HCT116 (cell line): ENCODE measurements at regions not wholly inside any gene's neighbourhood (a gene's known extent, or its start where the extent isn't known, plus 50 kb on each side); places are given as distances from the start of the nearest gene placed in this dataset.

Experiments
- ATF3 ChIP-seq: IDR thresholded peaks from 2 replicates; pipeline ENCODE4 v1.6.1; 2012
- CEBPB ChIP-seq: IDR thresholded peaks from 2 replicates; pipeline ENCODE4 v1.6.1; 2012; ENCODE audit warnings: low read depth
- CTCF ChIP-seq, 3 experiments: fragments of 200-600 bp in 1 of 3; sonication (generic) in 1 of 3; IDR thresholded peaks in 2 of 3; conservative IDR thresholded peaks in 1 of 3; 2 replicates each; pipeline ENCODE4 v1.5.1; 2012 to 2017; ENCODE audit warnings: low read depth in 2 of 3, low read length in 2 of 3, antibody characterized with exemption in 1 of 3, borderline replicate concordance in 1 of 3, control low read depth in 1 of 3, mild to moderate bottlenecking in 1 of 3, mixed read lengths in 1 of 3, mixed run types in 1 of 3, moderate library complexity in 1 of 3; ENCODE audit not compliant: insufficient read depth in 1 of 3
- EGR1 ChIP-seq: IDR thresholded peaks from 2 replicates; pipeline ENCODE4 v1.6.1; 2012; ENCODE audit warnings: low read depth
- EZH2 ChIP-seq: fragments of 200-600 bp; sonication (generic); IDR thresholded peaks from 2 replicates; pipeline ENCODE4 v1.6.1; 2017; ENCODE audit warnings: antibody characterized with exemption, mixed run types
- POLR2A ChIP-seq: IDR thresholded peaks from 2 replicates; pipeline ENCODE4 v1.7.0; 2011; ENCODE audit warnings: borderline replicate concordance; ENCODE audit not compliant: insufficient read depth, insufficient read length; ENCODE audit errors: extremely low read depth
- ZFX ChIP-seq: fragments of 450-650 bp; IDR thresholded peaks from 2 replicates; pipeline ENCODE4 v1.6.1; 2017
- TF ChIP-seq, protein P1 (sequence below): IDR thresholded peaks from 2 replicates; pipeline ENCODE4 v1.6.1; 2012; ENCODE audit warnings: low read depth

DNA sequence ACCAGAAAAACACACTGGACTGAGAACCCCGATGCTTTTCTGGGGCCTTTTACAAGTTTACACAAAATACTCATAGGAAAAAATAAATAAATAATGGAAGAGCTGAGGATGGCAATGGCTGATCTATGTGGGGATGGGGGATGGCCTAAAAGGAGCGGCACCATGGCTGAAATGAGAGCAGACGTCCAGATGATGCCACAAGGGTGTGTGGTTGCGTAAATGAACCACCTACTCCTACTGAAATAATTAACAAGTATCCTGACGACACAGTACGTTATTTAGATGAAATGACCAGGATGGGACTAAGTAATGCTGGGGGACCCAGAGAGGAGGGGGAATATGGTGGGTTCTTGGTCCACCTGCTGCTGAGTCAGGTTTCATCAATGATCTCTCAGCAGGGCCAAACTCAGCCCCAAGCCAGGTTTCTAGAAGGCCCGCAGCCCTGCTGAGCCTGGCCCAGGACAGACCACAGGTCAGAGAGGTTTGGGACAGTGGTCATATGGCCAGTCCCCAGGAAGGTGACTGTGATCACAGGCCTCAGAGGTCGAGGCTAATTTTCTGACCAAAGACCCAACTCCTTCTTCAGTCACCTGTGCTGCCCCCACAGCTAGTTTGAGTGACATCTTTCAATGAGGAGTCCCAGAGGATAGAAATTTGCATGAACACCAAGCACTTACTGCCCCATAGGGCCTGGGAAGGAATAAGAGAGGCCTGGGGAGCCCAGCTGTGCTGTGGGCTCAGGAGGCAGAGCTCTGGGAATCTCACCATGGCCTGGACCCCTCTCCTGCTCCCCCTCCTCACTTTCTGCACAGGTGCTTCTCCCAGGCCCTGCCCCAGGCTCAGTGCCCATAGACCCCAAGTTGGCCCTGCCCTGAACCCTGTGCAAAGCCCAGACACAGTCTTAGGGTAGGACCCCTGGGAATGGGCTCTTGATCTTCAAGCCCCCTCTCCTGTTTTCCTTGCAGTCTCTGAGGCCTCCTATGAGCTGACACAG lies 76.3 kb upstream of the IGLL5 start:
- TF ChIP-seq EGR1 (no peak), CTCF (IDR thresholded peaks at IDR 0.05 in 2 of 3, conservative IDR thresholded peaks at IDR 0.05 in 1 of 3; ENCODE audit: borderline replicate concordance in 1 of 3, insufficient read depth in 1 of 3, low read depth in 2 of 3, low read length in 2 of 3) (no peak), ZFX (no peak), POLR2A (no peak), ATF3 (no peak), CEBPB (no peak), EZH2 (no peak)
- TF ChIP-seq, protein P1, sequence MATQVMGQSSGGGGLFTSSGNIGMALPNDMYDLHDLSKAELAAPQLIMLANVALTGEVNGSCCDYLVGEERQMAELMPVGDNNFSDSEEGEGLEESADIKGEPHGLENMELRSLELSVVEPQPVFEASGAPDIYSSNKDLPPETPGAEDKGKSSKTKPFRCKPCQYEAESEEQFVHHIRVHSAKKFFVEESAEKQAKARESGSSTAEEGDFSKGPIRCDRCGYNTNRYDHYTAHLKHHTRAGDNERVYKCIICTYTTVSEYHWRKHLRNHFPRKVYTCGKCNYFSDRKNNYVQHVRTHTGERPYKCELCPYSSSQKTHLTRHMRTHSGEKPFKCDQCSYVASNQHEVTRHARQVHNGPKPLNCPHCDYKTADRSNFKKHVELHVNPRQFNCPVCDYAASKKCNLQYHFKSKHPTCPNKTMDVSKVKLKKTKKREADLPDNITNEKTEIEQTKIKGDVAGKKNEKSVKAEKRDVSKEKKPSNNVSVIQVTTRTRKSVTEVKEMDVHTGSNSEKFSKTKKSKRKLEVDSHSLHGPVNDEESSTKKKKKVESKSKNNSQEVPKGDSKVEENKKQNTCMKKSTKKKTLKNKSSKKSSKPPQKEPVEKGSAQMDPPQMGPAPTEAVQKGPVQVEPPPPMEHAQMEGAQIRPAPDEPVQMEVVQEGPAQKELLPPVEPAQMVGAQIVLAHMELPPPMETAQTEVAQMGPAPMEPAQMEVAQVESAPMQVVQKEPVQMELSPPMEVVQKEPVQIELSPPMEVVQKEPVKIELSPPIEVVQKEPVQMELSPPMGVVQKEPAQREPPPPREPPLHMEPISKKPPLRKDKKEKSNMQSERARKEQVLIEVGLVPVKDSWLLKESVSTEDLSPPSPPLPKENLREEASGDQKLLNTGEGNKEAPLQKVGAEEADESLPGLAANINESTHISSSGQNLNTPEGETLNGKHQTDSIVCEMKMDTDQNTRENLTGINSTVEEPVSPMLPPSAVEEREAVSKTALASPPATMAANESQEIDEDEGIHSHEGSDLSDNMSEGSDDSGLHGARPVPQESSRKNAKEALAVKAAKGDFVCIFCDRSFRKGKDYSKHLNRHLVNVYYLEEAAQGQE: no peak
